Testis (tissue), 2 donors: ENCODE measurements at regions not wholly inside any gene's neighbourhood (a gene's known extent, or its start where the extent isn't known, plus 50 kb on each side); places are given as distances from the start of the nearest gene placed in this dataset.

Source experiments
- CTCF ChIP-seq, 3 experiments: fragments of 450-650 bp in 2 of 3; fragments of 200-600 bp in 1 of 3; sonication (generic) in 1 of 3; IDR thresholded peaks; one replicate each; pipeline ENCODE4 v1.5.1; 2016 to 2019; ENCODE audit warnings: antibody characterized with exemption in 3 of 3, mild to moderate bottlenecking in 2 of 3, moderate library complexity in 1 of 3
- POLR2A ChIP-seq: fragments of 450-650 bp; IDR thresholded peaks from one replicate; pipeline ENCODE4 v1.6.1; 2017; ENCODE audit warnings: antibody characterized with exemption, mild to moderate bottlenecking, moderate library complexity

- no peak for TF ChIP-seq CTCF (IDR thresholded peaks at IDR 0.05)
- no peak for TF ChIP-seq POLR2A
These were observed 1517.0 kb downstream of the TBC1D22A start for GRCh38 chr22:48279461-48279756.
